Osteocyte (in vitro differentiated cells): ENCODE measurements at regions not wholly inside any gene's neighbourhood (a gene's known extent, or its start where the extent isn't known, plus 50 kb on each side); places are given as distances from the start of the nearest gene placed in this dataset.
A peak's percentile ranks its signal among the peaks of the same experiment; 100 is the strongest.

Source experiments
- DNase-seq: peaks from one replicate; pipeline ENCODE4 v3.0.0; 2021; ENCODE audit warnings: mixed read lengths; ENCODE audit not compliant: unreplicated experiment; ENCODE audit errors: extremely low spot score
- H3K27ac Mint-ChIP-seq: one replicate; pipeline ENCODE4 v1.8.0; 2021; ENCODE audit warnings: mild to moderate bottlenecking, mixed read lengths; ENCODE audit not compliant: unreplicated experiment
- H3K27me3 Mint-ChIP-seq: one replicate; pipeline ENCODE4 v1.8.0; 2021; ENCODE audit warnings: mixed read lengths; ENCODE audit not compliant: unreplicated experiment
- H3K36me3 Mint-ChIP-seq: one replicate; pipeline ENCODE4 v1.8.0; 2021; ENCODE audit warnings: mixed read lengths; ENCODE audit not compliant: unreplicated experiment
- H3K4me1 Mint-ChIP-seq: one replicate; pipeline ENCODE4 v1.8.0; 2021; ENCODE audit warnings: mixed read lengths; ENCODE audit not compliant: unreplicated experiment
- H3K4me3 Mint-ChIP-seq: one replicate; pipeline ENCODE4 v1.8.0; 2021; ENCODE audit warnings: mild to moderate bottlenecking, moderate library complexity, mixed read lengths; ENCODE audit not compliant: unreplicated experiment
- H3K9me3 Mint-ChIP-seq: one replicate; pipeline ENCODE4 v1.8.0; 2021; ENCODE audit warnings: mixed read lengths; ENCODE audit not compliant: unreplicated experiment
- TF ChIP-seq, protein P1 (sequence below): fragments of 200-600 bp; sonication (generic); IDR thresholded peaks from 2 replicates; pipeline ENCODE4 v1.5.0; 2021; ENCODE audit warnings: antibody characterized with exemption, mild to moderate bottlenecking, moderate library complexity

DNA sequence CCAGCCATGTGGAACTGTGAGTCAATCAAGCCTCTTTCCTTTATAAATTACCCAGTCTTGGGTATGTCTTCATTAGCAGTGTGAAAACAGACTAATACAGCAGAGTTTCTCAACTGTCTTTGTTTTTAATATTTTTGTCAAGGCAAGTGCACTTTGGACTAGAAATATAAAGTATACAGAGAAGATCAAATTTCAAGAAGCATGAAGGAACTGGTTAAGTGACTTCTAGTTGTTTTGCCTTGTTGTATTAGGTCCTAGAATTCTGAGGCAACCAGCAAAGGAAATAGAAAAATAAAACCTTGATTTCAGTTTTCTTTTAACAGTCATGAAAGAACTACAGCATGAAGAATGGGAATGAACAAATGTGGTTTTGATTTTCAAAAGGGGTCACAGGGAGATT lies 131.1 kb upstream of the PTGFR start:
- TF ChIP-seq, protein P1, sequence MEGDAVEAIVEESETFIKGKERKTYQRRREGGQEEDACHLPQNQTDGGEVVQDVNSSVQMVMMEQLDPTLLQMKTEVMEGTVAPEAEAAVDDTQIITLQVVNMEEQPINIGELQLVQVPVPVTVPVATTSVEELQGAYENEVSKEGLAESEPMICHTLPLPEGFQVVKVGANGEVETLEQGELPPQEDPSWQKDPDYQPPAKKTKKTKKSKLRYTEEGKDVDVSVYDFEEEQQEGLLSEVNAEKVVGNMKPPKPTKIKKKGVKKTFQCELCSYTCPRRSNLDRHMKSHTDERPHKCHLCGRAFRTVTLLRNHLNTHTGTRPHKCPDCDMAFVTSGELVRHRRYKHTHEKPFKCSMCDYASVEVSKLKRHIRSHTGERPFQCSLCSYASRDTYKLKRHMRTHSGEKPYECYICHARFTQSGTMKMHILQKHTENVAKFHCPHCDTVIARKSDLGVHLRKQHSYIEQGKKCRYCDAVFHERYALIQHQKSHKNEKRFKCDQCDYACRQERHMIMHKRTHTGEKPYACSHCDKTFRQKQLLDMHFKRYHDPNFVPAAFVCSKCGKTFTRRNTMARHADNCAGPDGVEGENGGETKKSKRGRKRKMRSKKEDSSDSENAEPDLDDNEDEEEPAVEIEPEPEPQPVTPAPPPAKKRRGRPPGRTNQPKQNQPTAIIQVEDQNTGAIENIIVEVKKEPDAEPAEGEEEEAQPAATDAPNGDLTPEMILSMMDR = no peak
- Mint-ChIP-seq H3K36me3 (no peaks in the 10 kb centered on the region), H3K27ac (no peak overlapping the region), H3K9me3 (no peaks in the 10 kb centered on the region), H3K27me3 (peaks cover 27% of the 10 kb centered on the region), H3K4me3 (no peak overlapping the region), H3K4me1 (peaks cover 3% of the 10 kb centered on the region)
- no peak for DNase-seq

DNA sequence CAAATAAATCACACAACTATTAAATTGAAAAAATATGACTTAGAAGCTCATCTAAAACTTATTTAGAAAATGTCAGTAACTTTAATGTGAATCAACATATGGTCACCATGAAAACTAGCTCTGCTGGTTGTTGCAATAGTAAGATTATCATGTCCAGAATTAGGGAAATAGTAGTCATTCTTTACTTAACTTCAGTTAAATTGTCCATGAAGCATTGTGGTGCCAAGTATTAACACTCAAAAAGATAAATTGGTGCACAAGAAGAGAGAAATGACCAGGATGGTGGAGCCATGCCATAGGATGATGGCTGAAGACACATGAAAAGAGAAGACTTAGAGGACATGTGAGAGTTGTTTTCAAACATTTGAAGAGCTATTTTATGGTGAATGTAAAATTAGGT lies 130.2 kb upstream of the PTGFR start:
- no peak overlapping the region for H3K27ac Mint-ChIP-seq
- H3K27me3 Mint-ChIP-seq = peaks cover 19% of the 10 kb centered on the region
- no peak overlapping the region for H3K4me3 Mint-ChIP-seq
- no peaks in the 10 kb centered on the region for H3K36me3 Mint-ChIP-seq
- TF ChIP-seq, protein P1 = no peak
- H3K9me3 Mint-ChIP-seq = no peaks in the 10 kb centered on the region
- DNase-seq = no peak
- H3K4me1 Mint-ChIP-seq = peaks cover 3% of the 10 kb centered on the region

DNA sequence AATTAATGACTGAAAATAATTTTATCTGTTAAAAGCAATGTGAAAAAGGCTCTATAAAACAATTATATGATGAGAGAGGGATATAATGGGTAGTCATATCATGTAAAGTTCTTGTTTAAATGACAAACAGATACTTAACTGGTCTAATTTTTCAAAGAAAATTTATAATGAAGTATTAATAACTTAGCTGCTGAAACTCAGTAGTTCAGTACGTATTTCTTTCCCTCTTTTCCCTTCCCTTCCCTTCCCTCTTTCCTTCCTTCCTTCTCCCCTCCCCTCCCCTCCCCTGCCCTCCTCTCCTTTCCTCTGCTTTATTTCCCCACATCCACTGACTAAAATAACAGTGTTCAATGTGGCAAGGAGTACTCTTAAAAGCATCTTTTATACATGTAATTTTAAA lies 123.1 kb upstream of the PTGFR start:
- Mint-ChIP-seq H3K4me1 (peaks cover 21% of the 10 kb centered on the region), H3K27ac (no peak overlapping the region)

DNA sequence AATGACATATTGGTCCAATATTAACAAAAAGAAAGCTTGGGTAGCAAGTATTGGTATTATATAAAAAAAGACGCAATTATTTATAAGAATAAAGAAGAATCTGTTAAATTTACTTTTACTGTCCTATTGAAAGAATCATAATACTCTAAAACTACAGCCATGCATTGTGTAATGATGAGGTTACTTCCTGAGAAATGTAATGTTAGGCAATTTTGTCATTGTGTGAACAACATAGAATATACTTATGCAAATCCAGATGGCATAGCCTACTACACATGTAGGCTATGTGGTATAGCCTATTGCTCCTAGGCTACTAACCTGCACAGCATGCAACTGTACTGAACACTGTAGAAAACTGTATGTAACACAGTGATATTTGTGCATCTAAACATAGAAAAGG lies 121.2 kb upstream of the PTGFR start:
- no peak overlapping the region for H3K4me3 Mint-ChIP-seq
- no peaks in the 10 kb centered on the region for H3K9me3 Mint-ChIP-seq
- no peak overlapping the region for H3K27ac Mint-ChIP-seq
- no peaks in the 10 kb centered on the region for H3K36me3 Mint-ChIP-seq
- peaks cover 21% of the 10 kb centered on the region for H3K4me1 Mint-ChIP-seq
- DNase-seq = no peak
- TF ChIP-seq, protein P1 = no peak
- H3K27me3 Mint-ChIP-seq = no peaks in the 10 kb centered on the region

More for the DNA sequence above, 123.1 kb upstream of the PTGFR start:
- H3K4me3 Mint-ChIP-seq = no peak overlapping the region
- DNase-seq = no peak
- no peaks in the 10 kb centered on the region for H3K36me3 Mint-ChIP-seq
- no peaks in the 10 kb centered on the region for H3K27me3 Mint-ChIP-seq
- H3K9me3 Mint-ChIP-seq = no peaks in the 10 kb centered on the region
- TF ChIP-seq, protein P1 = no peak

DNA sequence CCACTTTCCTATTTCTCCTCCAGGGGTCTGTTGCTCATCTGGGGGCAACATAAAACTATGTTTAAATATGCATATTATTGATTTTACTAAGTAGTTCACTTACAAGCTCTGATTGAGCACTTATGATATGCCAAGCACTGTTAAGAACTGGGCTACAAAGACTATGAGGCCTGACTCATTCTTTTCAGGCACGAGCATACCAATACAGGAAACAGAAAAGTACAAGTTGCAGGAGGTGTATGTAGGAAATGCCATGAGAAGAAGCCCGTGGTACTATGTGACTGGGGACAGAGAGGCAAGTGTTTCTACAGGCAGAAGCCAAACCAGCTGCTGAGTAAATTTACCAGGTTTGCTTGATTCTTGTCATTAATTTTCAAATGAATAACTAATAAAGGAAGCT lies 120.4 kb upstream of the PTGFR start:
- H3K4me3 Mint-ChIP-seq = no peak overlapping the region
- DNase-seq = no peak
- H3K36me3 Mint-ChIP-seq = no peaks in the 10 kb centered on the region
- H3K27me3 Mint-ChIP-seq = no peaks in the 10 kb centered on the region
- H3K4me1 Mint-ChIP-seq = peaks cover 21% of the 10 kb centered on the region
- peak overlapping the region; percentile 80 for H3K27ac Mint-ChIP-seq
- TF ChIP-seq, protein P1 = no peak
- H3K9me3 Mint-ChIP-seq = no peaks in the 10 kb centered on the region
